TTC549 (cell line): ENCODE measurements at regions not wholly inside any gene's neighbourhood (a gene's known extent, or its start where the extent isn't known, plus 50 kb on each side); places are given as distances from the start of the nearest gene placed in this dataset.
"Not testable (repeated sequence)": the region's sequence is repeated elsewhere in the genome, so short reads cannot be mapped to it uniquely, and the experiment has no call there.

Experiments used
- FAIRE-seq: peaks from 2 replicates; lab custom pipeline; 2012; peaks lifted over from hg19 to GRCh38; lab: Jason Lieb, UNC

DNA sequence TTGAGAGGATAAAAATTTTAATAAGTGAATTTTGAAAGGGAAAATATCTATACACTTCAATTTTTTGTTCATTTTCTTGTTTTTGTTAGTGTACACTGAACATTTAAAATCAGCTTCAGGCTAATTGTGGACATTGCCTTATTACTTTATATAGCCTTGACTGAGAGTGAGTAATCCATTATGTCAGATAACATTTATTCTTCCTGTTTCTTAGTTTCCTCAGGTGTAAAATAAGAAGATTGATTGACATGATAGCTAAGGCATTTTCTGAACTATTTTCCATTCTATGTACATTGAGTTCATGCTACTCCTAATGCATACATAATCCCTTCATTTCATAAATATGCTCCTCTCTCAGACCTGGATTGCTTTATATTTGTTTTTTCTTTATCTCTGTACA, 607.3 kb upstream of the AADAT start:
- FAIRE-seq = no peak

- no peak for FAIRE-seq
Measured at GRCh38 chr4:170691168-170691567, 601.4 kb upstream of the AADAT start.

- FAIRE-seq = no peak
Measured at GRCh38 chr4:170687751-170688150, 598.0 kb upstream of the AADAT start.

DNA sequence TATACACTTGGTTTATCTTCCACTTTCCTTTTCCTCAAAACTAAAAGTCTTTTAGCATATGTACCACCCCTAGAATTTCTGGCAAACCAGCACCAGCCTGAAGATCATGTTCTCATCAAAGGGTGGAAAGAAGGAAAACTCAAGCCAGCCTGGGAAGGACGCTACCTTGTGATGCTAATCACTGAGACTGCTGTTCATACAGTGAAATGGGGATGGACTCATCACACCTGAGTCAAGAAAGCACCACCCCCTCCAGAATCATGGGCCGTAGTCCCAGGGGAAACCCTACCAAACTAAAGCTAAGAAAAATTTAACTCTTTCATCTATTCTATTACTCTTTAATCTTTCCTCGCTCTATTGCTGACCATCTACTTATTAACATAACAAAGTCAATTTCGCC, 595.9 kb upstream of the AADAT start:
- FAIRE-seq = not testable (repeated sequence)

DNA sequence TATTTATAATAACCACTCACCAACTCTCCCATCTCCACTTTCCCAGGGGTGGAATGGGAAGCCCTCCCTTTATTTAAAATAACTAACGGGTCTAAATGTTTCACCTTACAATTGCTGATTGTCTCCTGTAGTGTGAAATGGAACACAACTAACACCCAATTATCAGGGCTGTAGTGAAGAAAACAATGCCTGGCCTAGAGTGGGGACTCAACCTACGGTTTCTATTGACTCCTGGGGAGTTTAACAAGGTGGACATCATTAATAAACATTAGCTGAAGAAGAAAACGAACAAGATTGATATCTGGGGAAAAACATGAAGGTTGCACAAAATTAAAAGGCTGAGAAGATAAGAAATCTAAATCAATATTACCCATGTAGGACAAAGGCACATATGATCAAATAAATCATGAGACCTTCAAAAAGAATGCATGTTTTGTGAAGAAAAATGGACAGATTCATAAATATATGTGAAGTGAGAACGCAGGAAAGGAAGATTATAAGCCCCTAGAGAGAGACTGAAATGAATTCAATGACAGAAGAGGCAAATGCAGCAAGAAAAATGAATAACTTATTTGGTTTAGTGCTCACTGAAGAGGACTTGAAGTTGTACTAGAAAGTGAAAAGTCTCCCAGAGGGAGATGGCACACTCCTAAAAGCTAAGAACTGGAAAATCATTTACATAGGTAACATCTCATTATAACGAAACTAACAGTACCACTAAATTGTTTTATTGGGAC, 593.0 kb upstream of the AADAT start:
- no peak for FAIRE-seq

GRCh38 chr4:170682087-170682486, 592.3 kb upstream of the AADAT start:
- not testable (repeated sequence) for FAIRE-seq

GRCh38 chr4:170675568-170676262, 586.0 kb upstream of the AADAT start:
- FAIRE-seq = no peak

GRCh38 chr4:170674176-170674575, 584.4 kb upstream of the AADAT start:
- FAIRE-seq = no peak

DNA sequence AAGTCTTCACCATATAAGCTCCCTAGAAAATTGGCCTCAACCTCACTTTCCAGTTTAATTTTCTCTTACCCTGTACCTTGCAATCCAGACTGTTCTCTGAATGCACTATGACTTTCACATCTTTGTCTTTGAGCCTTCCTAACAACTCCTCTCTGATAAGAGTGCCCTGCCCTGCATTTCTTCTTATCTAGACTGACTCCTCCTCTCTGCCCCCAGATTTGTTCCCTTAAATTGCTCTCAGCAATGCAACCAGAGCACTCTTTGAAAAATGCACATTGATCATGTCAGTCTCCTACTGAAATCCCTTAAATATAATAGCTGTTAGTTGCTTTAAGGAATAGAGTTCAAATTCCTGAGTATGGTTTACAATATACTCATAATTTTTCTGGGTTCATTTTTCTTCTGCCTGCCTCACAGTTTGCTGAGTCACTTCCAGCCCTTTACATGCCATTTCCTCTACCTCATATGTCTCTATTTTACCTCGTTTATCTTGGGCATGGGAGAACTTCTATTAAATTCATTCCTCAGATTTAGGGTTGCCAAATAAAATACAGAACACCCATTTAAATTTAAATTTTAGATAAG, 582.7 kb upstream of the AADAT start:
- FAIRE-seq = no peak

DNA sequence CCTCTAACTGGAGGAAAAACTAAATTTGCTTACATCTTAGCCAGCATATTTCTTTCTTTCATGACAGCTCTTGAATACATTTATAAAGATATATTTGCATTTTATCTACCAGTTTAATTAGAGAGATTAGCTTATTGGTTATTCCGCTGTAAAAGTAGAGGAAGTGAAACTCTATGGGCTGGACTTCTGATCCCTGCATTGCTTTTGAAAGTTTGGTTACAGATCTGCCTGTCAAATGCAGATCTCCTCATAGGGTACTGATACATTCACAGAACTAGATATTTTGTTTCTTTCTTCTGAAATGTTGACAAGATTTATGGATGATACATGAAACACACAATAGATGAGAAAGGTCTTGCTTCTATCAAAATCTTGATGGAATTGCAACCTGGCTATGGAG, 581.4 kb upstream of the AADAT start:
- FAIRE-seq = no peak

- FAIRE-seq = no peak
Measured at GRCh38 chr4:170667814-170668213, 578.1 kb upstream of the AADAT start.

DNA sequence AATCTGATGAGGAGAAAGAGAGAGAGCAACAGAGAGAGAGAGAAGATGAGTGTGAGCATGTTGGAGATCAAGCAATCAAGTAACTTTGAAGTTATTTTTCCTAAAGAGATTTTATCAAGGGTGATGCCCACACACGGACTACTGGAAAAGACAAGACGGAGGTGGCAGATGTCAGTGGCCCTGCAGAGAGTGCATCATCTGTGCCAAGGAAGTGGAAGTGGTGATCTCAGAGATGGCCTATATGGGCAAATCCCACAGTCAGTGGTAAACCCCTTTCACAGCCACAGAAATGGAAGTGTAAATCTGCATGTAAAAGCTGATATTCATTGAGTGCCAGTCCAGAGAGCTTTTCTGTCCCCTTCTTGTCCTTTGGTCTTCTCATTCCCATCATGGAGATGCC, 577.2 kb upstream of the AADAT start:
- FAIRE-seq = no peak

GRCh38 chr4:170662250-170662649, 572.5 kb upstream of the AADAT start:
- no peak for FAIRE-seq

DNA sequence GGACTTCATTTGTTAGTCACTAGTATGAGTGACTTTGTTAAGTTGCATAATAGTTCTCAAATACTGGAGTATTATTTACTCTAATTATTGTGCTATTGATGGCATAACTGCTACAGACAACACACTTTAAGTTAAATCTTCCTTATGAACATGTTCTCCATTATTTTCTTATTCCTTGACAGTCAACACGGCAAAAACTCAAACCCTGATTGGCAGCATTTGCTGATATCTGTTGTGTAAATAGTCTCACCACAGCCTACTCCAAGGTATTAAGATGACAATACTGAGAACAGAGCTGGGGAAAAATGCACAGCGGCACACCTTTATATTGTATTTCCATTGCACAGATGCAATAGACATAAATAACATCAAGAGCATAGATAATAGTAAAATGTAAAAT, 568.0 kb upstream of the AADAT start:
- no peak for FAIRE-seq

- no peak for FAIRE-seq
Measured at GRCh38 chr4:170656506-170656905, 566.8 kb upstream of the AADAT start.

GRCh38 chr4:170652571-170652970, 562.8 kb upstream of the AADAT start:
- no peak for FAIRE-seq

- FAIRE-seq = no peak
Measured at GRCh38 chr4:170651786-170652185, 562.0 kb upstream of the AADAT start.

- no peak for FAIRE-seq
Measured at GRCh38 chr4:170627418-170627817, 537.7 kb upstream of the AADAT start.

DNA sequence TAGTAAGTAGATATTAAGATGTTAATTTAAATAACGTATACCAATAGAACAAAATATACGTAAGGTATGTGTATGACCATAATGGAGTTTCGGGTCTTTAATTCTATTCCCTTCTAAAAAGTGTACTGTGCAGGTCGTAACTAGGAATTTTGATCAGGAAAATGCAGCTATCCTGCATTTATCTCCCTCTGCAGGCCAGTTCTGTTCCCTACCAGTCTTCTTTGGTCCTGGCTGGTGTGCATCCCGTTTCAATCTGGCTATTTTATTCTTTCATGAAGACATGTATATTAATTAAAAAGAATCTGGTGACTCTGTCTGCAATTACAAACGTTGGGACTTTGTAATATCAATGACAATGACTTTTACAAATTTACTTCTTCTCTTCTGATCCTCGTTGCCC, 534.1 kb upstream of the AADAT start:
- FAIRE-seq = no peak

GRCh38 chr4:170610434-170610833, 520.7 kb upstream of the AADAT start:
- no peak for FAIRE-seq

DNA sequence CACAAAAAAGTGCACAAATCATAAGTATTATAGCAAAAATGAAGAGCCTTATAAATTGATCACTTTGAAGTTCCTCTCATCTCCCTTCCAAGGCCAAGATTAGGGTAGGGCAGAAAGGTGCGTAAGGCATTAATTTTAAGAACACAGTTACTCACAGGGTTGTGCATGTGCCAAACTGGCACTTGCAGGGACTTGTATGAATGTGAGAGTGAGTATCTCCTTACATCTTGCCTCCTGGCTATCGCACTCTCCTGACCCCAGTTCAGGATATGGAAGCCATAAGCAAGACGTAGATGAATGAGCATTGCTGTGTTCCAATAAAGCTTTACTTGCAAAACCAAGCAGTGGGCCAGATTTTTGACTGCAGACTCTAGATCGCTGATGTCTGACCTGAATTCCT, 510.1 kb upstream of the AADAT start:
- FAIRE-seq = no peak

GRCh38 chr4:170591076-170591475, 501.3 kb upstream of the AADAT start:
- no peak for FAIRE-seq

DNA sequence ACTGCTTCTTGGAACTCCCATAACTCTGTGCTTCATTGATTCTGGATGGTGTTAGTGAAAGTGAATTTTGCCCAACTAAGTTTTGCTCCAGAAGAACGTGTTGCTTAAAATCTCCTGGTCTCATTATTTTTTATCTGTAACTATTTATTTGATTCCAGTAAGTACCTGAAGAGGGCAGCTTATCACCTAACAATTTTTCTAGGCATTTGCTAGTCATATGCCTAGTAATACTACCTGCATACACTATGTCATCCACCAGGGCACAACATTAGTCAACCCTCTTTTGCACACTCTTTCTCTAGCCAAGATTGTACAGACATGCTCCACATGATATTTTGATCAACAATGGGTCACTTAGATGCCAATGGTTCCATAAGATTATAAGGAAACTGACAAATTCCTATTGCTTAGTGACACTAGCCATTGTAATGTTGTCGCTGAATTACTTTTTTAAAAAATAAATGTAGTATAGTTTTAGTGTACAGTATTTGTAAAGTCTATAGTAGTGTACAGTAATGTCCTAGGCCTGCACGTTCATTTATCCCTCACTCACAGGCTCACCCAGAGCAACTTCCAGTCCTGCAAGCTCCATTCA, 499.9 kb upstream of the AADAT start:
- FAIRE-seq = no peak
